LNCaP clone FGC (cell line): ENCODE measurements at regions not wholly inside any gene's neighbourhood (a gene's known extent, or its start where the extent isn't known, plus 50 kb on each side); places are given as distances from the start of the nearest gene placed in this dataset.

Source experiments
- DNase-seq: peaks from one replicate; pipeline ENCODE4 v3.0.0-alpha.2; 2011; ENCODE audit warnings: low read depth
- H3K4me3 ChIP-seq: 2 replicates; pipeline ENCODE4 v1.5.1; 2011; ENCODE audit warnings: mild to moderate bottlenecking, low read depth, low read length, control low read depth
- CTCF ChIP-seq: IDR thresholded peaks from 2 replicates; pipeline ENCODE4 v1.5.1; 2012; ENCODE audit warnings: mild to moderate bottlenecking; ENCODE audit not compliant: control insufficient read depth, insufficient read depth; ENCODE audit errors: extremely low read depth

DNA sequence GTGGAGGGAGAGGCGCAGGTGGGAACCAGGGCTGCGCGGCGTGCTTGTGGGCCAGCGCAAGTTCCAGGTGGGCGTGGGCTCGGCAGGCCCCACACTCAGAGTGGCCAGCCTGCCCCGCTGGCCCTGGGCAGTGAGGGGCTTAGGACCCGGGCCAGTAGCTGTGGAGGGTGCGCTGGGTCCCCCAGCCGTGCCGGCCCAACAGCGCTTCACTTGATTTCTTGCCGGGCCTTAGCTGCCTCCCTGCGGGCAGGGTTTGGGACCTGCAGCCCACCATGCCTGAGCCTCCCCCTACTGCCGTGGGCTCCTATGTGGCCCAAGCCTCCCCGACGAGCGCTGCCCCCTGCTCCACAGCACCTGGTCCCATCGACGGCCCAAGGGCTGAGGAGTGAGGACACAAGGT is 1636.9 kb upstream of the SLC39A10 start:
- H3K4me3 ChIP-seq, result no peak overlapping the region
- TF ChIP-seq CTCF, result no peak
- no peak for DNase-seq

DNA sequence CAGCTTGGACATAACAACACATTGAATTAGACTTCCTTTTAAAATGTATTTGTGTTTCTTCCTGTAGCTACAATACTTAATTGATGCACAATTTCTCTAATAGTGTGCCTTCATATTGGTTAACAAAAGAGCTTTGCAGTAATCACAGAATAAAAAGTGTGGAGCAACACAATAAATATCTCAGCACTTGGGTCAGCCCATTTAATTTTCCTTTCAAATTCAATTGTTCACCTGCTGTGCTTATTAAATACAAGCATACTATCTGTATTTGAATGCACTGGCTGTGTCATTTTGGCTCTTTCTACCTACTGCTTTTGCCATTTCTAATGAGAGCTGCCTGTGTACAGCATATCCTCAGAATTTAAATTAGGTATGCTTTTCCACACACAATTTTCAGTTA is 1641.3 kb upstream of the SLC39A10 start:
- DNase-seq, result no peak
- TF ChIP-seq CTCF, result no peak
- no peak overlapping the region for H3K4me3 ChIP-seq

DNA sequence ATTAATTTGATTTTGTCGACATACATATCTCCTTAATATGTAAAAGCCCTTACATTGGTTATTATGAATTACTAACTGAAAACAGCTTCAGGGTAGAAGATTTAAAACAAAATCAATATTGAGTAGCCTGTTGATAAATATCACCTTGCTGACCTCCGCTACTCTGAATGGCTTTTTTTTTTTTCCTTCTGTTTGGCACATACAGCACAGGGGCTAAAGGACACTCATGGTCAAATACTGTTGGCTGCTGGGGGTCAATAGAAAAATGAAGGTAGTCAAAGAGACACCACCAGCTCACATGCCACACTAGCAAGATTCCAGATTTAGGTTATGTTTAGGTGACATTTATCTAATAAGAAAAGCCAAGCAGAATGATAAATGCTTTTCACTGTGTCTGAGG is 1642.4 kb upstream of the SLC39A10 start:
- TF ChIP-seq CTCF, result no peak
- DNase-seq, result no peak

DNA sequence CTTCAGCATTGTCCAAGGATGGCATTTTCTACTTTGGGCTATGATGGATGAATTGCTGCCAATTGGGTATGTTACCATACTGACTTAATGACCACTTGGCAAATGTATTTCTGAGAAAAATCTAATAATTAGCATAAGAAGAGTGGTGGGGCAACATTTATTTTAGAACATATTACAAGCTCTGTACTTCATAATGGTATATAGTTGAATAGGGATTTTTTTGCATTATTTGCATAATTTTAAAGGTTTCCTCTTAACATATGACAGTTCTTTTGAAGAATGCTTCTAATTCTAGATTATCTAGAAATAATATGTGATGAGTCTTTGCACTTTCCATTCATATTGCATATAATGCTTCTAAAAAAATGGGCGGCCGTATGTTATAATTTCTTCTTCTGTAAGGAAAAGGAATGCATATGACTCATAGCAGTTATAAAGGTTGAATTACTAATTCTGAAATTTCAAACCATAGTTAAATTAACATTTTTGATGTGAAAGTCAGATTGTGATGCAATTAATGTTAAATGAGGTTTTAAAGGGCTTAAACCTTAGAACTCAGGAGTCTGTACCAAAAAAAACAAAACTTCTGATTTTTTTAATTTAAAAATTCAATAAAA is 1652.3 kb upstream of the SLC39A10 start:
- TF ChIP-seq CTCF, result no peak
- DNase-seq, result no peak
- no peak overlapping the region for H3K4me3 ChIP-seq

More for the DNA sequence above, 1642.4 kb upstream of the SLC39A10 start:
- H3K4me3 ChIP-seq, result no peak overlapping the region

GRCh38 chr2:194003911-194004310 is 1653.1 kb upstream of the SLC39A10 start:
- no peak overlapping the region for H3K4me3 ChIP-seq
- no peak for TF ChIP-seq CTCF
- no peak for DNase-seq

DNA sequence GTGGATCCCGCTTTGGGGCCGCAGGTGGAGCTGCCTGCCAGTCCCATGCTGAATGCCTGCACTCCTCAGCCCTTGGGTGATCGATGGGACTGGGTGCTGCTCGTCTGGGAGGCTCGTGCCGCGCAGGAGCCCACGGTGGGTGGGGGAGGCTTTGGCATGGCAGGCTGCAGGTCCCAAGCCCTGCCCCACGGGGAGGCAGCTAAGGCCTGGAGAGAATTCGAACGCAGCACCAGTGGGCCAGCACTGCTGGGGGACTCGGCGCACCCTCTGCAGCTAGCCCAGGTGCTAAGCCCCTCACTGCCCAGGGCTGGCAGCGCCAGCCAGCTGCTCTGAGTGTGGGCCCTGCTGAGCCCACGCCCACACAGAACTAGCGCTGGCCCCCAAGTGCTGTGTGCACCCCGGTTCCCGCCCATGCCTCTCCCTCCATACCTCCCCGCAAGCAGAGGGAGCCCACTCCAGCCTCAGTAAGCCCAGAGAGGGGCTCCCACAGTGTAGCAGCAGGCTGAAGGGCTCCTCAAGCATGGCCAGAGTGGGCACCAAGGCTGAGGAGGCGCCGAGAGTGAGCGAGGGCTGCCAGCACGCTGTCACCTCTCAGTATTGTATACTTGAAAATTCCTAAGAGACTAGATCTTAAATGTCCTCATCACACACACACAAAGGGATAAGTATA is 1654.2 kb upstream of the SLC39A10 start:
- H3K4me3 ChIP-seq, result no peak overlapping the region
- TF ChIP-seq CTCF, result no peak
- no peak for DNase-seq

DNA sequence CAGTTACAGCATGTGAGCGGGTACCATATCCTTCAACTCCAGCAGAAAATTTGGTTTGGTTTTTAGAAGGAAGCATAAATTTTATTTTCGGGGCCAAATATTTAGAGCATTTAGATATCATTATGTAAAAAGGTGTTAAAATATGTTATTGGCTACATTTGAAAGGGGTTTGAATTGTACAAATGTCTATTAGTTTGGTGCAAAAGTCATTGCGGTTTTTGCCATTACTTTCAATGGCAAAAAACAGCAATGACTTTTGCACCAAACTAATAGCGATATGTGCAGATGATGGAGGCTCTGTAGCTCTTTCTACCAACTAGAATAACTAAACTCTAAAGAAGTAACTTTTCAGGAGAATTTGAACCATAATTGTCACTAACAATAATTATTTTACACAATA is 1666.2 kb upstream of the SLC39A10 start:
- DNase-seq, result no peak
- no peak overlapping the region for H3K4me3 ChIP-seq
- no peak for TF ChIP-seq CTCF
